HL-60 (cell line): ENCODE measurements at regions not wholly inside any gene's neighbourhood (a gene's known extent, or its start where the extent isn't known, plus 50 kb on each side); places are given as distances from the start of the nearest gene placed in this dataset.

Experiments
- CTCF ChIP-seq: IDR thresholded peaks from one replicate; pipeline ENCODE4 v1.5.1; 2011; ENCODE audit warnings: low read length, control low read depth, inconsistent platforms; ENCODE audit not compliant: insufficient read depth
- GABPA ChIP-seq: IDR thresholded peaks from 2 replicates; pipeline ENCODE4 v1.6.1; 2012; ENCODE audit warnings: low read depth
- POLR2AphosphoS5 ChIP-seq: IDR thresholded peaks from 2 replicates; pipeline ENCODE4 v1.6.1; 2012; ENCODE audit warnings: low read depth
- REST ChIP-seq: IDR thresholded peaks from 2 replicates; pipeline ENCODE4 v1.6.1; 2012; ENCODE audit warnings: low read depth; ENCODE audit not compliant: insufficient replicate concordance
- SPI1 ChIP-seq: IDR thresholded peaks from 2 replicates; pipeline ENCODE4 v1.6.1; 2012; ENCODE audit warnings: low read depth, mild to moderate bottlenecking, borderline replicate concordance

DNA sequence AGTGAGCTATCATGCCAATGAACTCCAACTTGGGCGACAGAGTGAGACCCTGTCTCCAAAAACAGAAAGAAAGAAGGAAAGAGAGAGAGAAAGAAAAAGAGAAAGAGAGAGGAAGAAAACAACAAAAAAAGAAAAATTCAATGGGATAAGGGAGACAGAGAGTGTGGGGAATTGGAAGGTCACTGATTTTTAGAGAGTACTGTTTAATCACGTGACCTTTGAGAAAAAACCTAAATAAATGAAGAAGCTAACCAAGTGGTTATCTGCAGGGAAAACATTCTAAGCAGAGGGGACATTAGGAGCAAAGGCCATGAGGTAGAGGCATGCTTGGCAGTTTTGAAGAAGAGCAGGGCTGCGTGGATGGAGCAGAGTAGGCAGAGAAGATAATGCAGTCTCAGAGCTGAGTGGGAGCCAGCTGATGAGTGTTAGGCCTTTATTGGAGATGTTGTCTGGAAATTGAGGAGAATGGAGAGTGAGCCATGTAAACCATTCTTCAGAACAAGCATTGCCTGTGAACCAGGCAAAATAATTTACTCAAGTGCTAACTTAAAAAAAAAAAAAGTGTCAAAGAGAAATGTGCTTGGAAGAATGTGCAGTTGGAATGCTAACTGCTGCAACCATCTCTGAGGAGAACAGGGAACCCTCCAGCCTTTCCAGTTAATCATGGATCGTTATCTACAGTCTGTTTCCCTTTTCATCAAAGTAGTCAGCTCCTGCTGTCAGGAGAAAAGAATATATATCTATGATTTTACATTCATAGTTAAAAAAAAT lies 377.3 kb upstream of the SEMA6D start:
- TF ChIP-seq CTCF = no peak
- no peak for TF ChIP-seq SPI1
- TF ChIP-seq REST = no peak
- TF ChIP-seq GABPA = no peak
- TF ChIP-seq POLR2AphosphoS5 = no peak
